Suprapubic skin (tissue), 3 donors: ENCODE measurements at regions not wholly inside any gene's neighbourhood (a gene's known extent, or its start where the extent isn't known, plus 50 kb on each side); places are given as distances from the start of the nearest gene placed in this dataset.

Source experiments
- EP300 ChIP-seq: sonication (generic); formaldehyde crosslinking; IDR thresholded peaks from one replicate; pipeline ENCODE4 v1.6.1; 2017; ENCODE audit warnings: antibody characterized with exemption
- TF ChIP-seq, protein P1 (sequence below), 2 donors: fragments of 200-600 bp in 1 of 2; fragments of 450-650 bp in 1 of 2; sonication (generic) in 1 of 2; IDR thresholded peaks; one replicate each; pipeline ENCODE4 v1.5.1; 2016 to 2019; ENCODE audit warnings: antibody characterized with exemption in 2 of 2, mild to moderate bottlenecking in 1 of 2, moderate library complexity in 1 of 2

DNA sequence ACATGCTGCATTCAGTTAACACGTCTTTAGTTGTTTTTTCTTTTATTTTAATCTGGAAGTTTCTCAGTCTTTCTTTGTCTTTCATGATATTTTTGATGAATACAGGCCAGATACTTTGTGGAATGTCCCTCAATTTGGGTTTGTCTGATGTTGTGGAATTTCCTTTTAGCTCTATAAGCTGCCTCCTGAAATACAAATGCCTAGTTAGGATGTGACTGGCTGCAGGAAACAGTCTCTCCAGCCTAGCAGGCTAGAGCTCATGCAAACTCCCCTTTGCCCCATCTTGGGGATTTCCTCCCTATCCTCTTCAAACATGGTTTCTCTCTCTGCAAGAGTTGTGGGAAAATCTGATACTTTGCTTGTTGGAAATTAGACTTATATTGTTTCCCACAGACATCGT lies 89.3 kb upstream of the JAG1 start:
- TF ChIP-seq EP300: no peak
- TF ChIP-seq, protein P1, sequence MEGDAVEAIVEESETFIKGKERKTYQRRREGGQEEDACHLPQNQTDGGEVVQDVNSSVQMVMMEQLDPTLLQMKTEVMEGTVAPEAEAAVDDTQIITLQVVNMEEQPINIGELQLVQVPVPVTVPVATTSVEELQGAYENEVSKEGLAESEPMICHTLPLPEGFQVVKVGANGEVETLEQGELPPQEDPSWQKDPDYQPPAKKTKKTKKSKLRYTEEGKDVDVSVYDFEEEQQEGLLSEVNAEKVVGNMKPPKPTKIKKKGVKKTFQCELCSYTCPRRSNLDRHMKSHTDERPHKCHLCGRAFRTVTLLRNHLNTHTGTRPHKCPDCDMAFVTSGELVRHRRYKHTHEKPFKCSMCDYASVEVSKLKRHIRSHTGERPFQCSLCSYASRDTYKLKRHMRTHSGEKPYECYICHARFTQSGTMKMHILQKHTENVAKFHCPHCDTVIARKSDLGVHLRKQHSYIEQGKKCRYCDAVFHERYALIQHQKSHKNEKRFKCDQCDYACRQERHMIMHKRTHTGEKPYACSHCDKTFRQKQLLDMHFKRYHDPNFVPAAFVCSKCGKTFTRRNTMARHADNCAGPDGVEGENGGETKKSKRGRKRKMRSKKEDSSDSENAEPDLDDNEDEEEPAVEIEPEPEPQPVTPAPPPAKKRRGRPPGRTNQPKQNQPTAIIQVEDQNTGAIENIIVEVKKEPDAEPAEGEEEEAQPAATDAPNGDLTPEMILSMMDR (IDR thresholded peaks at IDR 0.05): no peak
